ENCODE measurements at regions not wholly inside any gene's neighbourhood (a gene's known extent, or its start where the extent isn't known, plus 50 kb on each side); places are given as distances from the start of the nearest gene placed in this dataset.

DNA sequence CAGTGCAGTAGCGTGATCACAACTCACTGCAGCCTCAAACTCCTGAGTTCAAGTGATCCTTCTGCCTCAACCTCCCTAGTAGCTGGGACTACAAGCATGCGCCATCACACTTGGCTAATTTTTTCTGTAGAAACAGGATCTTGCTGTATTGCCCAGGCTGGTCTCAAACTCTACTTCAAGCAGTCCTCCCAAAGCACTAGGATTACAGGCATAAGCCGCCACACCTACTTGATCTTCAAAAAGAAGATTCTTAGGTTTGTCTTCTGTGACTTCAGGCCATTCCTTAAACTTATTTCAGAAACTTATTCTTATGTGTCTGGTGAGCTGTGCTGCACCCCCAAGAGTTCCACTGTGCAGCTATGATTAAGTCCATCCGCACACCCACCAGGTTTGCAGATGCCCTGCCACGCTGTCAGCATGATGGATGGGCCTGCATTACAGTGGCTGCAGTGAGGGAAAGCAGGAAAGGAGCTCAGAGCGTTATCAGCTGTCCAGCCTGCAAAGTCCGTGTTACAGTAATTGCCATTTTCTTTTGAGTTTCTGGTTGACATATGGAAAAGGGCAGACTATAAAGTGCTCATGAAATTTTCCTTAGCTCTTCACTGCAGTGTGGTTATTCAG lies 146.6 kb downstream of the AASDH start:
- Histone ChIP-seq H3K27ac (ENCODE audit: low read depth, low read length) (no peak overlapping the region), H3K27me3 (ENCODE audit: insufficient read depth, low read length) (no peaks in the 10 kb centered on the region), H3K79me2 (ENCODE audit: insufficient read depth, low read length) (no peaks in the 10 kb centered on the region), H3K36me3 (ENCODE audit: insufficient read depth, low read length) (no peaks in the 10 kb centered on the region), H3K4me2 (ENCODE audit: insufficient read depth, low read length) (no peak overlapping the region), H3K4me3 (ENCODE audit: insufficient read depth, low read length) (no peak overlapping the region), H2AFZ (ENCODE audit: low read length) (no peak overlapping the region), H3K4me1 (ENCODE audit: insufficient read depth, low read length) (no peaks in the 10 kb centered on the region), H4K20me1 (ENCODE audit: insufficient read depth, low read length) (no peaks in the 10 kb centered on the region), H3K9me3 (ENCODE audit: low read depth, low read length) (no peaks in the 10 kb centered on the region)
- no peak for DNase-seq (ENCODE audit: insufficient read length, low spot score, missing footprints)
- TF ChIP-seq, protein P1, sequence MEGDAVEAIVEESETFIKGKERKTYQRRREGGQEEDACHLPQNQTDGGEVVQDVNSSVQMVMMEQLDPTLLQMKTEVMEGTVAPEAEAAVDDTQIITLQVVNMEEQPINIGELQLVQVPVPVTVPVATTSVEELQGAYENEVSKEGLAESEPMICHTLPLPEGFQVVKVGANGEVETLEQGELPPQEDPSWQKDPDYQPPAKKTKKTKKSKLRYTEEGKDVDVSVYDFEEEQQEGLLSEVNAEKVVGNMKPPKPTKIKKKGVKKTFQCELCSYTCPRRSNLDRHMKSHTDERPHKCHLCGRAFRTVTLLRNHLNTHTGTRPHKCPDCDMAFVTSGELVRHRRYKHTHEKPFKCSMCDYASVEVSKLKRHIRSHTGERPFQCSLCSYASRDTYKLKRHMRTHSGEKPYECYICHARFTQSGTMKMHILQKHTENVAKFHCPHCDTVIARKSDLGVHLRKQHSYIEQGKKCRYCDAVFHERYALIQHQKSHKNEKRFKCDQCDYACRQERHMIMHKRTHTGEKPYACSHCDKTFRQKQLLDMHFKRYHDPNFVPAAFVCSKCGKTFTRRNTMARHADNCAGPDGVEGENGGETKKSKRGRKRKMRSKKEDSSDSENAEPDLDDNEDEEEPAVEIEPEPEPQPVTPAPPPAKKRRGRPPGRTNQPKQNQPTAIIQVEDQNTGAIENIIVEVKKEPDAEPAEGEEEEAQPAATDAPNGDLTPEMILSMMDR (IDR thresholded peaks at IDR 0.05; ENCODE audit: extremely low read depth, low read depth, low read length): no peak

DNA sequence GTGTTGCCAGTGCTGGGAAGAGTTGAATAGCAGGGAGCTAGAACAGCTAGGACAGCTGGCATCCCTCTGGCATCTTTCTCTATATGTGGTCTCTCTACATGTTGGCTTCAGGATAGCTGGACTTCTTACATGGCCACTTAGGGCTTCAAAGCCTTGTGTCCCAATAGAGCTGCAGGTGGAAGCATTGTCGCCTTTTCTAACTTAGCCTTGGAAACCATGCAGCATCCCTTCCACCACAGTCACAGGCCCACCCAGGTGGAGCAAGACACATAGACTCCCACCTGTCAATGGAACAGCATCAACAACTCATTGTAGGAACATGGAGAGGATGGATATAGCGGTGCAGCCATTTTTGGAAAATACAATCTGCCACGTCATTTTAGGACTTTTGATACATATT lies 149.0 kb downstream of the AASDH start:
- no peaks in the 10 kb centered on the region for H3K9me3 ChIP-seq (ENCODE audit: low read depth, low read length)
- H3K4me3 ChIP-seq (ENCODE audit: insufficient read depth, low read length): no peak overlapping the region
- H3K36me3 ChIP-seq (ENCODE audit: insufficient read depth, low read length): no peaks in the 10 kb centered on the region
- H3K4me1 ChIP-seq (ENCODE audit: insufficient read depth, low read length): no peaks in the 10 kb centered on the region
- TF ChIP-seq, protein P1 (IDR thresholded peaks at IDR 0.05; ENCODE audit: extremely low read depth, low read depth, low read length): no peak
- no peak overlapping the region for H3K4me2 ChIP-seq (ENCODE audit: insufficient read depth, low read length)
- no peaks in the 10 kb centered on the region for H3K79me2 ChIP-seq (ENCODE audit: insufficient read depth, low read length)
- no peak overlapping the region for H2AFZ ChIP-seq (ENCODE audit: low read length)
- H3K27me3 ChIP-seq (ENCODE audit: insufficient read depth, low read length): no peaks in the 10 kb centered on the region
- no peak overlapping the region for H3K27ac ChIP-seq (ENCODE audit: low read depth, low read length)
- DNase-seq (ENCODE audit: insufficient read length, low spot score, missing footprints): no peak
- H4K20me1 ChIP-seq (ENCODE audit: insufficient read depth, low read length): no peaks in the 10 kb centered on the region

DNA sequence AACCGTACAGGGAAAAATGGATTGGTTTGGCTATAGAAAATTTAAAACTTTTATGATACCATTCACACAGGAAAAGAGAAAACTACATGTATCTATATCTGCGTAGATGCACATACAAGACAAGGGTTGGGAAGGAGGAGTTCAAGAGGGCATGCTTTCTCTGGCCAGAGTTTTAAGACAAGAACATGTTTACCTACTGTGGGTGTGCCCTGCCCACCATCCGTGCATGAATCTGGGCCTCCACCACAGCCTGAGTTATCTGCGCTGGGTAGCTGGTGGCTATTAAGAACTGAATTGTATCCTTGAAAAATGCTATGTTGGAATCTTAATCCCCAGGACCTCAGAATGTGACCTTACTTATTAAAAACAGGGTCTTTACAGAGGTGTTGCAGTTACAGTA lies 151.6 kb downstream of the AASDH start:
- Histone ChIP-seq H3K4me2 (ENCODE audit: insufficient read depth, low read length) (no peak overlapping the region), H3K27ac (ENCODE audit: low read depth, low read length) (no peak overlapping the region)
- no peak for DNase-seq (ENCODE audit: insufficient read length, low spot score, missing footprints)

DNA sequence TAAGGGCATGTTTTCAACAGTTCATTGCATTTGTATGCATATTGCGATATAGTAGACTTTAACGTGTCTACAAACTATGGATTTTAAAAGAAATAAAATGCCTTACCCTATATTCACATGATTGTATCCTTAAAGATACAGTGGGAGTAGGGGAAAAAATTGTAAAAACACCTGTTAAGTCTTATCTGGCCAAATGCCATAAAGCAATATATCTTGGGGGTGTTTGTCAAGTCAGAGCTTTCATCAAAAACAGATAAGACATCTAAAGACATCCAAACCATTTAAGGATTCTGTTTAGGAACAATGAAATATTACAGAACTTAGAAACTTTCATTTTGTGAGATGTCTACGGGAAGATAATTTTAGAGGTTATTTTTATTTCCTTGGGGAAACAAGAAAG lies 152.3 kb downstream of the AASDH start:
- Histone ChIP-seq H3K36me3 (ENCODE audit: insufficient read depth, low read length) (no peaks in the 10 kb centered on the region), H3K27me3 (ENCODE audit: insufficient read depth, low read length) (no peaks in the 10 kb centered on the region), H4K20me1 (ENCODE audit: insufficient read depth, low read length) (no peaks in the 10 kb centered on the region), H3K4me2 (ENCODE audit: insufficient read depth, low read length) (no peak overlapping the region), H3K4me3 (ENCODE audit: insufficient read depth, low read length) (no peak overlapping the region), H2AFZ (ENCODE audit: low read length) (no peak overlapping the region), H3K79me2 (ENCODE audit: insufficient read depth, low read length) (no peaks in the 10 kb centered on the region), H3K4me1 (ENCODE audit: insufficient read depth, low read length) (no peaks in the 10 kb centered on the region), H3K27ac (ENCODE audit: low read depth, low read length) (no peak overlapping the region), H3K9me3 (ENCODE audit: low read depth, low read length) (no peaks in the 10 kb centered on the region)
- no peak for DNase-seq (ENCODE audit: insufficient read length, low spot score, missing footprints)
- TF ChIP-seq, protein P1 (IDR thresholded peaks at IDR 0.05; ENCODE audit: extremely low read depth, low read depth, low read length): no peak

More for the DNA sequence above, 151.6 kb downstream of the AASDH start:
- Histone ChIP-seq H3K79me2 (ENCODE audit: insufficient read depth, low read length) (no peaks in the 10 kb centered on the region), H3K4me1 (ENCODE audit: insufficient read depth, low read length) (no peaks in the 10 kb centered on the region), H4K20me1 (ENCODE audit: insufficient read depth, low read length) (no peaks in the 10 kb centered on the region), H3K36me3 (ENCODE audit: insufficient read depth, low read length) (no peaks in the 10 kb centered on the region), H3K4me3 (ENCODE audit: insufficient read depth, low read length) (no peak overlapping the region), H3K27me3 (ENCODE audit: insufficient read depth, low read length) (no peaks in the 10 kb centered on the region), H2AFZ (ENCODE audit: low read length) (no peak overlapping the region), H3K9me3 (ENCODE audit: low read depth, low read length) (no peaks in the 10 kb centered on the region)
- TF ChIP-seq, protein P1 (IDR thresholded peaks at IDR 0.05; ENCODE audit: extremely low read depth, low read depth, low read length): no peak
